GM18951 (cell line): ENCODE measurements at regions not wholly inside any gene's neighbourhood (a gene's known extent, or its start where the extent isn't known, plus 50 kb on each side); places are given as distances from the start of the nearest gene placed in this dataset.

Experiments used
- POLR2A ChIP-seq: IDR thresholded peaks from 4 replicates; pipeline ENCODE4 v1.6.1; 2011; ENCODE audit warnings: mild to moderate bottlenecking; ENCODE audit not compliant: insufficient read length, insufficient read depth; ENCODE audit errors: extremely low read depth
- in situ Hi-C: fragments of 300-500 bp; cut with MboI; formaldehyde crosslinking; loops from one replicate; pipeline ENCODE4 v1.12.0; 2022; ENCODE audit warnings: low sequenced_read_pairs, mixed read lengths, inconsistent platforms; ENCODE audit not compliant: unreplicated experiment

DNA sequence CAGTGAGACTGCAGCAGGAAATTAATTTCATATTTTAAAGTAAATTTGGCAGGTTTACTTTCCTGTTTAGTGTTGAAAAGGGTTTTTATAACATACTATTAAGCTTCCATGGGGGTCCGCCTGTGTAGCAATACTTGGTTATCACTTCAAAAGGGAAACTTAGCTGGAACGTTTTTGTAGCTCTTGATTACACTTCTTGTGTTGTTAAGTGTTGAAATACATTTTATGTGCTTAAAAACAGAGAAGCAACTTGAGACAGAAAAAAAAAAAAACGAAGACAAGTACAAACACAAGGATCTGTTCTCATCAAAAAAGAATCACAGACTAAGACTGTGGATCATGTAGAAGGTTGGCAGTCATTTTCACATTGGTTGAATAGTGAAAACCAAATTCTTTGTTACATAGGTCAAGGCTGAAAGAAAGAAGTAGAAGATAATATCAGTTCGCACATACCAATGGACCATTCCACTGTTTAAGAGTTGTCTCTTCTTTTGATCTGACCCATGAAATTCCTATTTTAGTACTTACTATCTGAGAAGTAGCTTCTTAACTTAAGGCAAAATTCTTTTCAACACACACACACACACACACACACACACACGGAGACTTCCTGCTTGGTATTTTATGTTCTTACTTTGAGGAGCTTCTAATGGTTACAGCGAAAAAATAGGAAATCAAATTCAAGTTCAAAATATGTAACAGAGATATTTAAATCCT, 113.9 kb upstream of the SLC35B3 start:
- in situ Hi-C loops, result no loop called here
- TF ChIP-seq POLR2A, result no peak

DNA sequence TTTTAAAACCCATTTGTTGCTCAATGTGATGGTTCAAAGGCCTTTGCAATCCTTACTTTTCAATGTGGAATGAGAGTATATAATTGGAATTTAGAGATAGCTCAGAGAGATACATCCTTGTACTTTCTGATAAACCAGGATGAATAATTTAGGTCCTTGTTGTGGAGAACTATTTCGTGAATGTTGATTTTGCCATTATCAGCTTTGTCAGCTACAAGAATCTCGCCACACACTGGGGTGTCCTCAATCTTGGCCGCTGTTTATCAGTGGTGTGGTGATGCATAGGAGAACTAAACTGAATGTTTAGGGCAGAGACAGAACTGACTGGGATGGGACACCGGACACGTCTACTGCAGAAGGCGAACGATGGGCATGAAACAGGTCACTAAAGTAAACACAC, 111.2 kb upstream of the SLC35B3 start:
- in situ Hi-C loops, result no loop called here
- no peak for TF ChIP-seq POLR2A

GRCh38 chr6:8545336-8545735, 110.0 kb upstream of the SLC35B3 start:
- TF ChIP-seq POLR2A, result no peak
- in situ Hi-C loops, result no loop called here

GRCh38 chr6:8543714-8544113, 108.4 kb upstream of the SLC35B3 start:
- in situ Hi-C loops, result no loop called here

GRCh38 chr6:8539453-8539852, 104.1 kb upstream of the SLC35B3 start:
- no peak for TF ChIP-seq POLR2A

More at GRCh38 chr6:8543714-8544113, 108.4 kb upstream of the SLC35B3 start:
- TF ChIP-seq POLR2A, result no peak

GRCh38 chr6:8536122-8536521, 100.8 kb upstream of the SLC35B3 start:
- in situ Hi-C loops, result no loop called here
- TF ChIP-seq POLR2A, result no peak

More at GRCh38 chr6:8539453-8539852, 104.1 kb upstream of the SLC35B3 start:
- in situ Hi-C loops, result no loop called here

DNA sequence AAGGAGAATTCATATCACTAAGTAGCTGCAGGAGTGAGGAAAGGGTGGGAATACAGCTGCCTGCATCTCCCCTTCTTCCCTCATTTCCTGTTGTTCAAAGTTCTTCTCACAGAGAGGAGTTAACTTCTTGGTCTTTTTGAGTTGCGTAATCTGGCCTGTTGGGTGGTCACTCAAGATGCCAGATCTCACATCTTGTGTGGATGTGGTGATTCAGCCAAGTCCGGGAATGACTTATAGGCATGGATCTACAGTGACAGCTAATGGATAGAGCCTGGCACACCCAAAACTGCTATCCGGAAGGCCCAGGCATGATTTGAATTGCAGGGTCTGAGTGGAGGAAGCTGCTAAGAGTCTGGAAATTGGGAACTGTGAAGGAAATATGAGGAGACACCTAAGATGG, 100.2 kb upstream of the SLC35B3 start:
- no peak for TF ChIP-seq POLR2A

DNA sequence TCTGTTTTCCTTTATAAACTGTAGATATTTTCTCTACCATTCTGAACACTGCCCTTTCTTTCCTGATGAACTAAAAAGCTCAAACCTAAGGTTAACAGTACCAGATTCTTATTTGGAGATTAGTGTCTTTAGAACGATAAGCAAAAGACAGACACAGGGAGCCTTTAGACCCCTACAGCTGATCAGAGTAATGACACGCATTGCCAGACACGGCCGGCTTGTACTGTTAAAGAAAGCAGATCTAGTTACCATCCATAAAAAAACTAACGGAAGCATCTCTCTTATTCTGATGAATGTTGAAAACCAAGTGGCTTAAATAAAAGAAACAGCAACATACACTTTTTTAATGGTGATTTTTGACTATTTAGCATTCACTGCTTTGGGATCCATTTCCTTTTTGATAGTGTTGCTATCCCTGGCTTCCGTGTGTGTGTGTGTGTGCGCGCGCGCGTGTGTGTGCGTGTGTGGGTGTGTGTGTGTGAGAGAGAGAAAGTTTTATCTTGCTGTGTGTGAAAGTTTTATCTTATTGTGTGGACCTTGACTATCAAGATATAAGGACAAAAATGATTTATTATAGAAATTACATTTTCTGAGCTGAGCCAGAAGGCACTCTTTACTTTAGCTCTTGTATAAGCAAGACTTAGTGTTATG, 95.6 kb upstream of the SLC35B3 start:
- no peak for TF ChIP-seq POLR2A
- in situ Hi-C loops, result no loop called here

More for the DNA sequence above, 100.2 kb upstream of the SLC35B3 start:
- in situ Hi-C loops, result no loop called here

DNA sequence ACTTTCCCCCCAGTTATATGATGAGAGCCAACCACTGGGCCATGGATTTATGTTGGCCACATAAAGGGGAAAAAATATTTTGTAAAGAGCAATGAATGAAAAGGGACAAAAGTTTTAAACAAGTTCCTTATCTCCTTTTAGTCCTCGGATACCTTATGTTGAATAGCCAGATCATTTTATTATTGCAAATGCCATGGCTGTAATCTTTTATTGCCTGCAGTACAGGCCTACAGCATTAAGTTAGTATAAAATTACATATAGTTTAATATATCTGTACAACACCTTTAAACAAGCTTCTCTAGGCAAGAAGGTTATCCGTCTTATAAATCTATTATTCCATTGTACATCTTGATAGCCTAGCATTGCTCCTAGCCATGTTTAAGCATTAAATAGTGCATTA, 93.9 kb upstream of the SLC35B3 start:
- in situ Hi-C loops, result no loop called here
- no peak for TF ChIP-seq POLR2A

DNA sequence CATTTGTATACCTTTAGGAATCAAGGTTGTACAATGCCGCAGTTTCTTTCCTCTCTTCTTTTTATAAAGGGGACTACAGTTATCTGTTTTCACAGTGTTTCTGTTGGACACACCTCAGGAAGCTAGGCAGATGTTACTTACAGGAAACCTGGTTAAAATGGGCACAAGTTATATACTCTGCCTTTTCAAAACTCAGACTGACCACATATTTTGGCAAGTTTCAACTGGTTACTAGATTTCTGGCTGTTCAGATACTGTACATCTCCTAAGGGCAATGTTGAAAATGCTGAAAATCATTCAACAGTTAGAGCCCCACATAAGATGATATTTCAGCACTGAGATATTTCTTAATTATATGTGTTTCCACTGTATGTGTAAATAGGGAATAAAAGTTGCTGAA, 92.5 kb upstream of the SLC35B3 start:
- in situ Hi-C loops, result no loop called here

DNA sequence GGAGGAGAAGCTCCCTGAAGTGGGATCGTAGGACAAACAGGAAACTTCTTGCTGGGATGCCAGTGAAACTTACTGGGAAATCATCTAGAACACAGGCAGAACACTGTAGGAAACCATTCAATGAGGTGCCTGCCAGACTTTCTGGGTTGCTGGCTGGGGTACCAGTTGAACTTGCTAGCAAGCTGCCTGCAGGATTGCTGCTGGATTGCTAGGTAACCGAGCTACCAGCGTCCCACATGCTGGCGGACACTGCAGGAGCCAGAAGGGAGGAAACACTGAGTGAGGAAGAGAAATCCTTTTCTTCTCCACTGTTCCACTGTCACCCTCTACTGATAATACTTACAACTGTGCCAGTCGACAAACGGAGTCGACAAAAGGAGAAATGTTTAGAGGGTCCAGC, 91.3 kb upstream of the SLC35B3 start:
- in situ Hi-C loops, result no loop called here
- no peak for TF ChIP-seq POLR2A

More for the DNA sequence above, 92.5 kb upstream of the SLC35B3 start:
- TF ChIP-seq POLR2A, result no peak

GRCh38 chr6:8525370-8525769, 90.0 kb upstream of the SLC35B3 start:
- TF ChIP-seq POLR2A, result no peak
- in situ Hi-C loops, result no loop called here

GRCh38 chr6:8513174-8513573, 77.8 kb upstream of the SLC35B3 start:
- in situ Hi-C loops, result no loop called here
- no peak for TF ChIP-seq POLR2A

DNA sequence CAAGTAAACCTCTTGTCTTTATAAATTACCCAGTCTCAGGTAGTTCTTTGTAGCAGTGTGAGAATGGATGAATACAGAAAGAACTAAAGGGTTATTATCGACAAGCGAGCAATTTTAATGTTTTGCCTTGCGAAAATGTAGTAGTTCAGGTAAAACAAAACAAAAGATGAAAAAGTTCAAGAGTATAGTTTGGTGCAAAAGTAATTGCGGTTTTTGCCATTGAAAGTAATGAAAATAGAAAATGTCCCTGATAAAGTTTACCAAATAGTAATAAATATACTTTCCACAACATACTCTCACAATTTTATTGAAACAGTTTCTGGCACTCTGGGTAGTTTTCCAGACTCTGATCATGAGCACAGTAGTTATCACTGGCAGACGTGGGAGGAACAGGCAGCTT, 71.9 kb upstream of the SLC35B3 start:
- TF ChIP-seq POLR2A, result no peak
- in situ Hi-C loops, result no loop called here
